Stimulated activated CD4-positive, alpha-beta T cell treated with anti-CD3 and anti-CD28 coated beads, Interleukin-2, amount 100 ng/mL, for 24 hours (primary cell): ENCODE measurements at regions not wholly inside any gene's neighbourhood (a gene's known extent, or its start where the extent isn't known, plus 50 kb on each side); places are given as distances from the start of the nearest gene placed in this dataset.
"Not testable (repeated sequence)": the region's sequence is repeated elsewhere in the genome, so short reads cannot be mapped to it uniquely, and the experiment has no call there.

ENCODE experiments used
- DNase-seq, 2 donors: peaks; one replicate each; pipeline ENCODE4 v3.0.0-alpha.2; 2020

DNA sequence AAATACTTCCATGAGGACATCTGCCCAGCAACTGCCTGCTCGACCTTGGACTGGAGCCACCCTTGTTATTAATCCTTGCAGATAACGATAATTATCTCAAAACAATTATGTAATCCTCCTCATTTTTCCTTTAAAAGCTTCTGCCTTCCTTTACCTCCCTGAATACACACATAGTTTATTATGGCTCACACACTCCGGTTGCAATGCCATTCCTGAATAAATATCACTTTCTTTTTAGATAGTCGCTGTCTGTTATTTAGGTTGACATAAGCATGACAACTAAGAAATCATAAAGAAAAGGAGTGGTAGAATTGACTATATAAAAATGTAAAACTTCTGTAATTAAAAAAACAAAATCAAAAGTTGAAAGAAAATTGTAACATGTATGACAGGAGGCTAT lies 64.8 kb downstream of the B4GALT7 start:
- not testable (repeated sequence) for DNase-seq

- not testable (repeated sequence) for DNase-seq
These were observed 65.2 kb downstream of the B4GALT7 start for GRCh38 chr5:177665172-177665571.

- DNase-seq = not testable (repeated sequence)
These were observed 66.0 kb downstream of the B4GALT7 start for GRCh38 chr5:177665960-177666359.

DNA sequence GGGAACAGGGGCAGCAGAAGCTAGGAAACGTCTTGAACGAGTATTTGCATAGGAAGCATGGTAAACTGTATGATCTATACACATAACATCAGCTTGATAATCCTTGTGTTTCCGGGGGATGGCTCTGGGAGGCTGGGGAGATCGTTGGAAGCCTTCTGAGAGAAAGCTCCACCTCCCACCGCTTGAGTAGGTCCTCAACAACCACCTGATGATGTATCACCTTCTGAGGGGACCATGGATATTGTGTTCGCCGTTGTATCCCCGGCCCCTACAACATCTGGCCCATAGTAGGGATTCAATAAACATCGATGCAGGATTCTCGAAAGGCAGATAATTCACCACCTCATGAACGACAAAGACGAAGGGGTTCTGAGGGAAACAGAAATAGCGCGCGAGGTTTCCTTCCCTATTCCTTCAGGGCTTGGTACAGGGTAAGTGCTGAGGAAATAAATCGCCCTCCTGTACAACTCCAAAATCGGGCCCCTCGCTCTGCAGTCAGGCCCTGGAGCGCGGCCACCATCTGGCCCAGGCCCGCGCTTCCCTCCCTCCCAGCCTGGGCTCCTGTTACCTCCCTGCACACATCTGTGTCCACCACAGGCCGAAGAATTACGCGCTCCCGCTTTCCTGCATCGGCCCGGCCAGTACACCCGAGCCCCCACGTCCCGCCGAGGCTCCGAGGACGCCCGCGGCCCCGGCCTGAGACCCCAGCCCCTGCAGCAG lies 71.3 kb downstream of the B4GALT7 start:
- peak in 1 of 2 donors; percentile 7 for DNase-seq

GRCh38 chr5:177671755-177672690 lies 72.1 kb downstream of the B4GALT7 start:
- DNase-seq = peak; percentile 79 to 82
